ENCODE measurements at regions not wholly inside any gene's neighbourhood (a gene's known extent, or its start where the extent isn't known, plus 50 kb on each side); places are given as distances from the start of the nearest gene placed in this dataset.

DNA sequence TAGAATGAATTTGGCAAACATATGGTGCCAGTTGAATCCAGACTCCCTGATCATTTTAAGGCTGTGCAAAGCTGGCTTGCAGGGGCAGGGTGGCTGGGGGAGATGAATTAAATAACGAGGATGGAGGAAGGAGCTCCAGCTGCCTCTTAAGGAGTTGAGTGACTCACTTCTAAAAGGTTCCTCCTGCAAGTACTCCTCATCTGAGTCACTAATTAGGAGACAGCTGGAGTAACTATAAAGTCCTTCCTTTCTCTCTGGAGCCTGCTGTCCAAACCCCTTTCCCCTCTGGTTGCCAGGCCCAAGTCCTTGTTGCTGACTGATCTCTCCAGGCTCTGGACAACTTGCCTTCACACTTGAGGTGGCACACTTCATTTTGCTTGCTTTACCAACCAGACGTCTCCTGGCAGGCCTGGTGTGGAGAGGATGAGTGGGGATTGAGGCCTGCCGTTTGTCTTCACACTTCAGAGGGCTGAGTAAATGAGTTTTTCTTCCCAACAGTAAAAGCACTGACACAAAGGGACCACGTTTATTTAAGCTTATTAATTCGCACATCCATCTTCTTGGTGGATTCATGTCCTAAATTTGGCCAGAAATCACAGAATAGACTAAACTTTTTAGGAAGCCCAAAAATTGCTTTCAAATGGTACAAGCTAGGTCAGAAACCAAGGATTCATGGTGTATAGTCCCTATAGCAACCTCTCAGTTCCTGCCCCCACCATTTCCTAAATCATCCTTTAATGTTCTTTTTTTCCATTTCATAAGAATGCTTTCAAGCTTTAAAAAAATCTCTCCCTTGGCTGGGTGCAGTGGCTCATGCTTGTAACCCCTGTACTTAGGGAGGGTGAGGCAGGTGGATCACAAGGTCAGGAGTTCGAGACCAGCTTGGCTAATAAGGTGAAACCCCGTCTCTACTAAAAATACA, 90.5 kb upstream of the MYRIP start:
- H3K4me1 ChIP-seq: no peaks in the 10 kb centered on the region
- no peak overlapping the region for H3K27ac ChIP-seq
- no peak overlapping the region for H3K4me3 ChIP-seq
- no peaks in the 10 kb centered on the region for H3K36me3 ChIP-seq (replicated peaks in 1 of 2; ENCODE audit: insufficient read depth in 1 of 2, low read depth in 2 of 2)
- no peak for DNase-seq
- intact Hi-C loops (cut with DNase I): no loop called here
- 76 to 83% methylated on average over 7 of the region's 7 CpGs for WGBS, 2 donors
- no peaks in the 10 kb centered on the region for H3K9me3 ChIP-seq
- no peak for TF ChIP-seq POLR2A (IDR thresholded peaks at IDR 0.05)
- TF ChIP-seq, protein P1, sequence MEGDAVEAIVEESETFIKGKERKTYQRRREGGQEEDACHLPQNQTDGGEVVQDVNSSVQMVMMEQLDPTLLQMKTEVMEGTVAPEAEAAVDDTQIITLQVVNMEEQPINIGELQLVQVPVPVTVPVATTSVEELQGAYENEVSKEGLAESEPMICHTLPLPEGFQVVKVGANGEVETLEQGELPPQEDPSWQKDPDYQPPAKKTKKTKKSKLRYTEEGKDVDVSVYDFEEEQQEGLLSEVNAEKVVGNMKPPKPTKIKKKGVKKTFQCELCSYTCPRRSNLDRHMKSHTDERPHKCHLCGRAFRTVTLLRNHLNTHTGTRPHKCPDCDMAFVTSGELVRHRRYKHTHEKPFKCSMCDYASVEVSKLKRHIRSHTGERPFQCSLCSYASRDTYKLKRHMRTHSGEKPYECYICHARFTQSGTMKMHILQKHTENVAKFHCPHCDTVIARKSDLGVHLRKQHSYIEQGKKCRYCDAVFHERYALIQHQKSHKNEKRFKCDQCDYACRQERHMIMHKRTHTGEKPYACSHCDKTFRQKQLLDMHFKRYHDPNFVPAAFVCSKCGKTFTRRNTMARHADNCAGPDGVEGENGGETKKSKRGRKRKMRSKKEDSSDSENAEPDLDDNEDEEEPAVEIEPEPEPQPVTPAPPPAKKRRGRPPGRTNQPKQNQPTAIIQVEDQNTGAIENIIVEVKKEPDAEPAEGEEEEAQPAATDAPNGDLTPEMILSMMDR (IDR thresholded peaks at IDR 0.05): no peak
- ATAC-seq: no peak
- H3K27me3 ChIP-seq: no peaks in the 10 kb centered on the region

DNA sequence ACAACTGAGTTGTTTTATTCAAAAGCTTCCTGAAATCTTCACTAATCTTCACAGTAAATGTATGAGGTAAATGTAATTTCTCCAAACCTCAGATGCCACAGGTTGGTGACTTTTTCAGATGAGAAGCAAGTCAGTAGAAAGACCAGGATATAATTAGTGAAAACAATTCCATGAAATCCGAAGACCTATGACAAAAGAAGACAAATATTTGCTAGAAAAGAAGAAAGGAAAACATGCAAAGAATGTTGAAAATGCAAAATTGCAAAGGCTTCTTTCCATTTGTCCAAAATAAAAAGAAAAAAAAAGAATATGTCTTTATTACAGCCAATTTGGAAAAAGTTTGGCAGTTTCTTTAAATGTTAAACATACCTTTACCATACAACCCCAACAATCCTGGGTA, 88.3 kb upstream of the MYRIP start:
- H3K4me1 ChIP-seq: no peaks in the 10 kb centered on the region
- ATAC-seq (no peak), DNase-seq (no peak)
- TF ChIP-seq POLR2A (IDR thresholded peaks at IDR 0.05): no peak
- TF ChIP-seq, protein P1 (IDR thresholded peaks at IDR 0.05): no peak
- H3K36me3 ChIP-seq (replicated peaks in 1 of 2; ENCODE audit: insufficient read depth in 1 of 2, low read depth in 2 of 2): no peaks in the 10 kb centered on the region
- 23 to 38% methylated on average over 1 of the region's 1 CpG for WGBS, 2 donors
- H3K9me3 ChIP-seq: no peaks in the 10 kb centered on the region
- H3K27ac ChIP-seq: no peak overlapping the region
- H3K4me3 ChIP-seq: no peak overlapping the region
- intact Hi-C loops (cut with DNase I): no loop called here
- H3K27me3 ChIP-seq: no peaks in the 10 kb centered on the region

DNA sequence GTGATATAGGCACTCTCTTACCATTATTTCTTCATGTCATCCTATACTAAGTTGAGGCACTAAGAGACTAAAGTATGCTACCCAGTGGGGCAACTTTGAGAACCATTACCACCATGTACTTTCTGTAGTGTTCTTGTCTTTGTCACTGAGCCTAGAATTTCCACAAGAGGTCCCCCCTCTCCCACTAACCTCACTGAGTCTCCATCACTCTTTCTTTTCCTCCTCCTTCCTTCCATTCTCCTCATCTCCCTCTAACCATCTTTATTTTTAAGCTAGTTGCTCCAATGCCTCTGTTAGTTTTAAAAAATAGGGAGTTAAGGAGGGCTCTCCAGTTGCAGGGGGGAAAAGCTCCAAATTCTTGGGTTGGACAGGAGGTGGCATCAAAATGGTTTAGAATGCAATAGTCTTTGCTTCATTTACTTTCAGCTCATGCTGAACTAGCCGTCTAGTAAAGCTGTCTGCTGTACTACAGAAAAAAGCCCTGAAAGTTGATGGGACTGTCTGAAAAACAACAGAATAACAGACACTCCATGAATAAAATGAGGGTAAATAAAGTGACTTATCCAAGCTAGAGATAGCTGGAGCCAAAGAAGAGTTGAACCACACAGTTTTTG, 85.1 kb upstream of the MYRIP start:
- no peak for TF ChIP-seq POLR2A (IDR thresholded peaks at IDR 0.05)
- TF ChIP-seq, protein P1 (IDR thresholded peaks at IDR 0.05): peak in 6 of 7 experiments; percentile 8 to 75 (median 49)
- Histone ChIP-seq H3K9me3 (no peaks in the 10 kb centered on the region), H3K27ac (no peak overlapping the region), H3K36me3 (replicated peaks in 1 of 2; ENCODE audit: insufficient read depth in 1 of 2, low read depth in 2 of 2) (no peaks in the 10 kb centered on the region), H3K4me3 (no peak overlapping the region), H3K4me1 (no peaks in the 10 kb centered on the region), H3K27me3 (no peaks in the 10 kb centered on the region)
- intact Hi-C loops (cut with DNase I): no loop called here
- no peak for DNase-seq
- ATAC-seq: peak; percentile 45
- 25 to 29% methylated on average over 1 of the region's 1 CpG for WGBS, 2 donors

DNA sequence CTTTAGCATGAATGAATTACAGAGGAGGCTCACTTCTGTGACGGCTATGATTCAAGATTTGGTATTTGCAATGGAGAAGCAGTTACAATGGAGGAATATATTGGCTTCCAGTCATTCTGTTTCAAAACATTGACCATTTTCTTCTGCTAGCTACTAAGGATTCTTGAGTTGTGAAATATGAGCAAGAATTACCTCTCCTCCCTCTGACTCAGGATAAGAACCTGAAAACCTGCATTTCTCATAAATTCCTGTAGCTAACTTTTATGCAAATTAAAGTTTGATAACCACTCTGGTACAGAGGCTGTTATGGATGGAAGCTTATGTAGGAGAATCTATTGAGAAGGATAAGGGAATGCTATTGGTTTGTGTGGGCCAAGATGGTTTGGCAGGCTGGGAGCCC, 84.1 kb upstream of the MYRIP start:
- no peak for ATAC-seq
- TF ChIP-seq POLR2A (IDR thresholded peaks at IDR 0.05): no peak
- TF ChIP-seq, protein P1 (IDR thresholded peaks at IDR 0.05): no peak
- intact Hi-C loops (cut with DNase I): no loop called here

More for the DNA sequence above, 84.1 kb upstream of the MYRIP start:
- no peak for DNase-seq
- no peaks in the 10 kb centered on the region for H3K4me1 ChIP-seq
- WGBS, 2 donors: 91 to 100% methylated on average over 1 of the region's 1 CpG
- no peaks in the 10 kb centered on the region for H3K9me3 ChIP-seq
- H3K36me3 ChIP-seq (replicated peaks in 1 of 2; ENCODE audit: insufficient read depth in 1 of 2, low read depth in 2 of 2): no peaks in the 10 kb centered on the region
- no peak overlapping the region for H3K27ac ChIP-seq
- no peaks in the 10 kb centered on the region for H3K27me3 ChIP-seq
- no peak overlapping the region for H3K4me3 ChIP-seq
